Tibial artery (tissue), 4 donors: ENCODE measurements at regions not wholly inside any gene's neighbourhood (a gene's known extent, or its start where the extent isn't known, plus 50 kb on each side); places are given as distances from the start of the nearest gene placed in this dataset.
"Not testable (repeated sequence)": the region's sequence is repeated elsewhere in the genome, so short reads cannot be mapped to it uniquely, and the experiment has no call there.

Experiments
- DNase-seq, 2 donors: peaks; one replicate each; pipeline ENCODE4 v3.0.0-alpha.2; 2019
- H3K27ac ChIP-seq, 2 donors: fragments of 200-600 bp; sonication (generic) in 1 of 2; 1 replicate in 1 of 2; 2 replicates in 1 of 2; pipeline ENCODE4 v1.5.1; 2018 to 2019; ENCODE audit warnings: mild to moderate bottlenecking in 1 of 2
- H3K27me3 ChIP-seq, 2 donors: fragments of 200-600 bp; sonication (generic) in 1 of 2; one replicate each; pipeline versions ENCODE4 v1.5.1 to v1.6.0; 2016 to 2019
- H3K36me3 ChIP-seq, 3 donors: fragments of 200-600 bp; sonication (generic) in 2 of 3; one replicate each; pipeline ENCODE4 v1.5.1; 2016 to 2019; ENCODE audit warnings: mild to moderate bottlenecking in 2 of 3
- H3K4me1 ChIP-seq, 4 donors: fragments of 200-600 bp; sonication (generic) in 2 of 4; 1 replicate in 3 of 4; 2 replicates in 1 of 4; pipeline ENCODE4 v1.5.1; 2016 to 2019
- H3K4me3 ChIP-seq, 2 donors: fragments of 200-600 bp; sonication (generic) in 1 of 2; 1 replicate in 1 of 2; 2 replicates in 1 of 2; pipeline ENCODE4 v1.5.1; 2018 to 2019; ENCODE audit warnings: mild to moderate bottlenecking in 2 of 2
- H3K9me3 ChIP-seq, 3 donors: fragments of 200-600 bp; sonication (generic) in 1 of 3; one replicate each; pipeline ENCODE4 v1.5.1; 2016 to 2019
- intact Hi-C: fragments of 100-400 bp; cut with DNase I; formaldehyde crosslinking; loops from one replicate; pipeline ENCODE4 v1.15.0; 2023; ENCODE audit warnings: low total_unique reads
- TF ChIP-seq, protein P1 (sequence below), 2 experiments: fragments of 200-600 bp in 1 of 2; fragments of 450-650 bp in 1 of 2; IDR thresholded peaks; one replicate each; pipeline ENCODE4 v1.5.1; 2017 to 2019; ENCODE audit warnings: antibody characterized with exemption in 2 of 2, mild to moderate bottlenecking in 1 of 2, moderate library complexity in 1 of 2

GRCh38 chr7:34227525-34227924, 322.2 kb downstream of the BMPER start:
- intact Hi-C loops: no loop called here
- Histone ChIP-seq H3K36me3 (no peaks in the 10 kb centered on the region), H3K9me3 (no peaks in the 10 kb centered on the region), H3K27ac (no peak overlapping the region), H3K4me1 (no peaks in the 10 kb centered on the region), H3K4me3 (no peak overlapping the region), H3K27me3 (peaks cover 0 to 6% of the 10 kb centered on the region in 2 donors)
- TF ChIP-seq, protein P1, sequence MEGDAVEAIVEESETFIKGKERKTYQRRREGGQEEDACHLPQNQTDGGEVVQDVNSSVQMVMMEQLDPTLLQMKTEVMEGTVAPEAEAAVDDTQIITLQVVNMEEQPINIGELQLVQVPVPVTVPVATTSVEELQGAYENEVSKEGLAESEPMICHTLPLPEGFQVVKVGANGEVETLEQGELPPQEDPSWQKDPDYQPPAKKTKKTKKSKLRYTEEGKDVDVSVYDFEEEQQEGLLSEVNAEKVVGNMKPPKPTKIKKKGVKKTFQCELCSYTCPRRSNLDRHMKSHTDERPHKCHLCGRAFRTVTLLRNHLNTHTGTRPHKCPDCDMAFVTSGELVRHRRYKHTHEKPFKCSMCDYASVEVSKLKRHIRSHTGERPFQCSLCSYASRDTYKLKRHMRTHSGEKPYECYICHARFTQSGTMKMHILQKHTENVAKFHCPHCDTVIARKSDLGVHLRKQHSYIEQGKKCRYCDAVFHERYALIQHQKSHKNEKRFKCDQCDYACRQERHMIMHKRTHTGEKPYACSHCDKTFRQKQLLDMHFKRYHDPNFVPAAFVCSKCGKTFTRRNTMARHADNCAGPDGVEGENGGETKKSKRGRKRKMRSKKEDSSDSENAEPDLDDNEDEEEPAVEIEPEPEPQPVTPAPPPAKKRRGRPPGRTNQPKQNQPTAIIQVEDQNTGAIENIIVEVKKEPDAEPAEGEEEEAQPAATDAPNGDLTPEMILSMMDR (IDR thresholded peaks at IDR 0.05): no peak
- DNase-seq: no peak

GRCh38 chr7:34235101-34235500, 329.8 kb downstream of the BMPER start:
- H3K9me3 ChIP-seq, H3K27me3 ChIP-seq, intact Hi-C loops, H3K27ac ChIP-seq, H3K4me1 ChIP-seq, H3K4me3 ChIP-seq, H3K36me3 ChIP-seq, DNase-seq: not testable (repeated sequence)

DNA sequence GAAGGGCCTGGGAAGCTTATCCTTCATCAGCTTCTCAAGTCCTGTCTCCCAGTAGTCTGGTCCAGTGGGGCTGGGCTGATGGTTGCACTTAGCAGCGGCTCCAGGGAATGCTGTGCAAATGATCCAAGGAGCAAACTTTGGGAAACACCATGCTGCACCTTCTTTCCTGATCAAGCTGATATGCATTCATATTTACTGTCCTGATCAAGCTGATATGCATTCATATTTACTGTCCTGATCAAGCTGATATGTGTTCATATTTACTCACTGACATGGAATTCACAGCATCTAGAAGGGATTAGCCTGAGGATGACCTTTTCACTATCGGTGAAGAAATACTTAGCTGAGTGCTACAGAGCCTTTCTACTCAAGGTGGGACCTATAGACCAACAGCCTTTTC, 330.7 kb downstream of the BMPER start:
- no peak for DNase-seq
- Histone ChIP-seq H3K9me3 (no peaks in the 10 kb centered on the region), H3K27ac (no peak overlapping the region), H3K4me3 (no peak overlapping the region), H3K27me3 (no peaks in the 10 kb centered on the region), H3K36me3 (no peaks in the 10 kb centered on the region), H3K4me1 (no peaks in the 10 kb centered on the region)
- intact Hi-C loops: no loop called here
- TF ChIP-seq, protein P1 (IDR thresholded peaks at IDR 0.05): no peak

DNA sequence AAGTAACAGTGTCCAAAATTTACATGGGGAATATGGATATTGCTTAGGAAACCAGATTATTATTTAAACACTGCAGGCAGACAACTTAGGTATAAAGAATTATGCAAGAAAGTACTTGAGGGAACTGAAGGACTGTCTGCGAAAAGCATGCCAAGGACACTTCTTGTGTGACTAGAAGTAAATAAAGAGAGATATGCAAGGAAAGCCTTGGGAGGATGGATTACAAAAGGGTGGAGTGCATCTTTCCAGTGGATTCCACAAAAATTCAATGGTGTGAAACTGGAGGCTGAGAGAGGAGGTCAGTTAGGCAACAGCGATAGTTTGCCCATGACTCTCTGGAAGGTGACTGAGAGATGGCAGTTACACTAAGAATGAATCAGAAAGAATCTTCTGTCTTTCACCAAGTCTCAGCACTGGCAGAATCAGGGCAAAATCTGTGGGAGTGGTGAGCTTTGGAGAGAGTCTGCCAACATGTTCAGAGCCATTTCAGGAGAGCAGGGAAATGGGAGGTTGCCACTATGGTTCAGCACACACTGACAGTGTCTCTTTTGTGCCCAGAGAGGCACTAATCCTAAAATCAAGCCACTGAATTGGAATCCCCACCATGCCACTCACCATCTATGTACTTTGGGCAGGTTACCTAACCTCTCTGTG, 331.6 kb downstream of the BMPER start:
- no peaks in the 10 kb centered on the region for H3K36me3 ChIP-seq
- DNase-seq: no peak
- H3K27me3 ChIP-seq: no peaks in the 10 kb centered on the region
- no peaks in the 10 kb centered on the region for H3K9me3 ChIP-seq
- H3K4me3 ChIP-seq: no peak overlapping the region
- H3K27ac ChIP-seq: no peak overlapping the region
- H3K4me1 ChIP-seq: no peaks in the 10 kb centered on the region
- TF ChIP-seq, protein P1 (IDR thresholded peaks at IDR 0.05): no peak
- intact Hi-C loops: no loop called here

GRCh38 chr7:34237493-34237849, 332.1 kb downstream of the BMPER start:
- TF ChIP-seq, protein P1 (IDR thresholded peaks at IDR 0.05): no peak
- Histone ChIP-seq H3K36me3 (no peaks in the 10 kb centered on the region), H3K4me3 (no peak overlapping the region), H3K27me3 (no peaks in the 10 kb centered on the region), H3K4me1 (no peaks in the 10 kb centered on the region), H3K27ac (no peak overlapping the region), H3K9me3 (no peaks in the 10 kb centered on the region)
- intact Hi-C loops: no loop called here
- DNase-seq: no peak

DNA sequence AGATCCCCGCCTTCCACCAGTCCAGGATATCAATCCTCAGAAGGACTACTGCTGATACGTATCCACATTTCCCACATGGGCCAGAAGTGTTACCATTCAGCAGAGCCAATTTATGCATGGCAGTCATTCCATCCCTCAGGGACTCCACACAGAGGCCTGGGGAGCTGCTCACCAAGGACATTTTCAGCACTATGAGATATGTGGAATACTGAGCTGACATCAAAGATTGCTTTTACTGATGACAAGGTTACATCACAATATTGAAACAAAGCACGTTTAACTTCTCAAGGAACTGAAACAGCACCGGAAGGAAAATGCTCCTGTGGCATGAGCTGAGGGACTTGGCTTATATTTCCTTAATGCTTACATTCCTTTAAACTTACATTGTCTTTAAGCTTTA, 335.1 kb downstream of the BMPER start:
- no peak for DNase-seq
- TF ChIP-seq, protein P1 (IDR thresholded peaks at IDR 0.05): no peak
- intact Hi-C loops: no loop called here
- Histone ChIP-seq H3K4me1 (no peaks in the 10 kb centered on the region), H3K27me3 (no peaks in the 10 kb centered on the region), H3K36me3 (no peaks in the 10 kb centered on the region), H3K27ac (no peak overlapping the region), H3K9me3 (no peaks in the 10 kb centered on the region), H3K4me3 (no peak overlapping the region)
